Thyroid gland (tissue), 4 donors: ENCODE measurements at regions not wholly inside any gene's neighbourhood (a gene's known extent, or its start where the extent isn't known, plus 50 kb on each side); places are given as distances from the start of the nearest gene placed in this dataset.

Experiments
- DNase-seq, 2 donors: peaks; one replicate each; pipeline ENCODE4 v3.0.0-alpha.2; 2019
- H3K27ac ChIP-seq, 3 donors: fragments of 200-600 bp; sonication (generic); 1 replicate in 2 of 3; 2 replicates in 1 of 3; pipeline ENCODE4 v1.5.1; 2016 to 2019; ENCODE audit warnings: mild to moderate bottlenecking in 1 of 3, moderate library complexity in 1 of 3
- H3K27me3 ChIP-seq: fragments of 200-600 bp; sonication (generic); one replicate; pipeline ENCODE4 v1.5.1; 2019
- H3K36me3 ChIP-seq, 2 donors: fragments of 200-600 bp; sonication (generic); one replicate each; pipeline ENCODE4 v1.5.1; 2016 to 2019
- H3K4me1 ChIP-seq, 2 donors: fragments of 200-600 bp; sonication (generic); one replicate each; pipeline ENCODE4 v1.5.1; 2017 to 2019
- H3K4me3 ChIP-seq, 3 donors: fragments of 200-600 bp; sonication (generic); replicated peaks in 1 of 3; 1 replicate in 2 of 3; 2 replicates in 1 of 3; pipeline ENCODE4 v1.5.1; 2016; ENCODE audit warnings: mild to moderate bottlenecking in 1 of 3
- H3K9me3 ChIP-seq: fragments of 200-600 bp; sonication (generic); one replicate; pipeline ENCODE4 v1.5.1; 2017
- POLR2A ChIP-seq, 2 donors: fragments of 450-650 bp; IDR thresholded peaks; one replicate each; pipeline ENCODE4 v1.6.1; 2017; ENCODE audit warnings: antibody characterized with exemption in 2 of 2, mild to moderate bottlenecking in 2 of 2, moderate library complexity in 1 of 2
- WGBS, 2 donors: methylation state at CpG; one replicate each; pipeline ENCODE4 v1.1.5; 2017; 5-methylcytosine and 5-hydroxymethylcytosine counted together
- intact Hi-C: fragments of 100-400 bp; cut with DNase I; formaldehyde crosslinking; loops from one replicate; pipeline ENCODE4 v1.15.1; 2023
- TF ChIP-seq, protein P1 (sequence below), 6 experiments: fragments of 200-600 bp in 3 of 6; fragments of 450-650 bp in 3 of 6; sonication (generic) in 3 of 6; IDR thresholded peaks; one replicate each; pipeline ENCODE4 v1.5.1; 2016 to 2019; ENCODE audit warnings: antibody characterized with exemption in 6 of 6, mild to moderate bottlenecking in 2 of 6, inconsistent platforms in 1 of 6, moderate library complexity in 1 of 6

DNA sequence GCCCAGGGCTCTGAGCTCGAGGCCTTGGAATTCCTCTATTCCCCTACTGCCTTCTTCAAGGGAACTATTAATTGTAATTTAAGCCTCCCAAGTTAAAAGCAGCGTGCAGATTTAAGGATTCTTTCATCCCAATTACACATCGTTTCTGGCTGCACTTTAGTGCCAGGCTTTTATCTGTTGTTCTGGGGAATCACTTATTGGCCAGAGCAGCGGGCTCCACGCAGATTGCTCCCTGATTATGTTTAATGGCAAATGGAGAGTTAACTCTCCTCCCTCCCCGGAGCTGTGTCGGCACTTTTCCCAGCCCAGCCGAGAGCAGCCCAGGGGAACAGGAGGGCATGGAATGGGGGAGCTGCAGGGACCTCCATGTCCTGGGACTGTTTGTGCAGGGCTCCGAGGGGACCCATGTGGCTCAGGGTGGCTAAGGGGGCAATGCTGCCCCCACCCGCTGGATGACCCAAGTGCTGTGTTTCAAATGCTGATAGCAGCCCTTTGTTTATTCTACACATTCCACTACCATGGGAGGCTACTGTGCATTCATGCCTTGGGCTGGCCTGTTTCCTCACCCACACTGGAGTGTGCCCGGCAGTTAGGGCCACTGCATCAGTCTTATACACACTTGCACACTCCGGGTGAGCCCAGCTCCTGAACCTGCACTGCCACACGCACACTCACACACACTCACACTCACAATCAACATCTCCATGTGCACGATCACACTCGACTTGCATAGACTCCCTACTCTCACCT, 93.3 kb upstream of the POU3F1 start:
- H3K4me3 ChIP-seq, result no peak overlapping the region
- intact Hi-C loops, result no loop called here
- H3K36me3 ChIP-seq, result no peaks in the 10 kb centered on the region
- peaks cover 4 to 17% of the 10 kb centered on the region in 2 donors for H3K4me1 ChIP-seq
- no peaks in the 10 kb centered on the region for H3K9me3 ChIP-seq
- no peak overlapping the region for H3K27ac ChIP-seq
- DNase-seq, result peak; percentile 3 to 9
- 17 to 31% methylated on average over 15 of the region's 15 CpGs for WGBS, 2 donors
- H3K27me3 ChIP-seq, result no peaks in the 10 kb centered on the region
- TF ChIP-seq, protein P1, sequence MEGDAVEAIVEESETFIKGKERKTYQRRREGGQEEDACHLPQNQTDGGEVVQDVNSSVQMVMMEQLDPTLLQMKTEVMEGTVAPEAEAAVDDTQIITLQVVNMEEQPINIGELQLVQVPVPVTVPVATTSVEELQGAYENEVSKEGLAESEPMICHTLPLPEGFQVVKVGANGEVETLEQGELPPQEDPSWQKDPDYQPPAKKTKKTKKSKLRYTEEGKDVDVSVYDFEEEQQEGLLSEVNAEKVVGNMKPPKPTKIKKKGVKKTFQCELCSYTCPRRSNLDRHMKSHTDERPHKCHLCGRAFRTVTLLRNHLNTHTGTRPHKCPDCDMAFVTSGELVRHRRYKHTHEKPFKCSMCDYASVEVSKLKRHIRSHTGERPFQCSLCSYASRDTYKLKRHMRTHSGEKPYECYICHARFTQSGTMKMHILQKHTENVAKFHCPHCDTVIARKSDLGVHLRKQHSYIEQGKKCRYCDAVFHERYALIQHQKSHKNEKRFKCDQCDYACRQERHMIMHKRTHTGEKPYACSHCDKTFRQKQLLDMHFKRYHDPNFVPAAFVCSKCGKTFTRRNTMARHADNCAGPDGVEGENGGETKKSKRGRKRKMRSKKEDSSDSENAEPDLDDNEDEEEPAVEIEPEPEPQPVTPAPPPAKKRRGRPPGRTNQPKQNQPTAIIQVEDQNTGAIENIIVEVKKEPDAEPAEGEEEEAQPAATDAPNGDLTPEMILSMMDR (IDR thresholded peaks at IDR 0.05), result no peak
- no peak for TF ChIP-seq POLR2A (IDR thresholded peaks at IDR 0.05)

DNA sequence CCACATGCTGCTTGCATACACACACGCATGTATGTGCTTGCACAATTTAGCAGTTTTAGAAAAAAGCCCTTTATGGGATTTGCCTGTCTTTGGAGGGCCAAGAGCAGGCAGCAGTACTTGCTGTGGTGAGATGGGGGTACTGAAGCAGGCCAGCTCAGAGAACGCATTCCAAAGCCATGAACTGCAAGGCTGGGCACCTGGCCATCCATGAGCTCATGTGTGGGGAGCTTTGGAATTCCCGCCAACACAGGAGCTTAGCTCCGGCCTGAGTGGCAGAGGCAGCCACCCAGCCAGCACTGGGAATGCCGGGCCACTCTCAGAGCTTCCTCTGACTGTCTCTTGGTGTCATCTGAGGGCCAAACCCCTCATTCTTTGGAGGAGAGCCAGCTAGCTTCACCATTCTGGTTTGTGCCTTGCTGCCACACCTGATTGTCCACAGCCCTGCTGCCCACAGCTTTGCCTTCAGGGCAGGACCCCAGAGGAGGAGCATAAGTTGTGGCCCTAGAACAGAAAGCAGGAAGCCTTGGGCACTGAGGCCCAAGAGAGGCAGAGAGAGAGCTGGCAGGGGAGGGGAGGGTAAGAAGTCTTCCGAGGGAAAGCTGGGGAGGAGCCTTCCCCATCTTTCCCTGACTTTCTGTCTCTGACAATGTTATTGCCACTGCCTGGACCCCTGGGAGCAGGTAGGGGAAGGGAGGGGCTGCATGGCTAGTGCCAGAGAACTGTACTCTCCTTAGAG, 92.1 kb upstream of the POU3F1 start:
- Histone ChIP-seq H3K4me3 (no peak overlapping the region), H3K27me3 (no peaks in the 10 kb centered on the region), H3K9me3 (no peaks in the 10 kb centered on the region), H3K4me1 (peaks cover 4 to 17% of the 10 kb centered on the region in 2 donors), H3K27ac (no peak overlapping the region), H3K36me3 (no peaks in the 10 kb centered on the region)
- intact Hi-C loops, result no loop called here
- DNase-seq, result peak; percentile 86 to 94
- WGBS, 2 donors, result 7 to 13% methylated on average over 2 to 6 of the region's 6 CpGs
- TF ChIP-seq, protein P1 (IDR thresholded peaks at IDR 0.05), result peak in 4 of 6 experiments; percentile 7 to 46 (median 30)
- no peak for TF ChIP-seq POLR2A (IDR thresholded peaks at IDR 0.05)

DNA sequence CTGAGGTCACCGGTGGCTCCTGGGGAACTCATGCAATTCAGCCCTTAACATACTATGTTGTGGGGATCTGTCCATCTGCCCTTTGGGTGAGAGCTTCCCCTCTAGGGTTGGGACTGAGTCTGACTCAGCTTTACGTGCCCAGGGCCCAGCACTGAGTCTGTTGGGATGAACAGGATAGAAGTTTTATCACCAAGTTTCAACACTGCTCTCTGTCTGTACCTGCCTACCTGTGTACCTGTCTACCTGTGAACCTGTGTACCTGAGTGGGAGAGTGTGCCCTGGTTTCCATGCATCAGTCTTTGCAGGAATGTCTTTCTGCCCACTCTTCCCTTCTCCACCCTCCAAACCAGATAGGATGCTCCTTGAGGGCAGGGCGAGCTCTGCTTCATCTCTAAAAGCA, 90.6 kb upstream of the POU3F1 start:
- intact Hi-C loops, result no loop called here
- WGBS, 2 donors, result 95 to 100% methylated on average over 2 to 3 of the region's 3 CpGs

DNA sequence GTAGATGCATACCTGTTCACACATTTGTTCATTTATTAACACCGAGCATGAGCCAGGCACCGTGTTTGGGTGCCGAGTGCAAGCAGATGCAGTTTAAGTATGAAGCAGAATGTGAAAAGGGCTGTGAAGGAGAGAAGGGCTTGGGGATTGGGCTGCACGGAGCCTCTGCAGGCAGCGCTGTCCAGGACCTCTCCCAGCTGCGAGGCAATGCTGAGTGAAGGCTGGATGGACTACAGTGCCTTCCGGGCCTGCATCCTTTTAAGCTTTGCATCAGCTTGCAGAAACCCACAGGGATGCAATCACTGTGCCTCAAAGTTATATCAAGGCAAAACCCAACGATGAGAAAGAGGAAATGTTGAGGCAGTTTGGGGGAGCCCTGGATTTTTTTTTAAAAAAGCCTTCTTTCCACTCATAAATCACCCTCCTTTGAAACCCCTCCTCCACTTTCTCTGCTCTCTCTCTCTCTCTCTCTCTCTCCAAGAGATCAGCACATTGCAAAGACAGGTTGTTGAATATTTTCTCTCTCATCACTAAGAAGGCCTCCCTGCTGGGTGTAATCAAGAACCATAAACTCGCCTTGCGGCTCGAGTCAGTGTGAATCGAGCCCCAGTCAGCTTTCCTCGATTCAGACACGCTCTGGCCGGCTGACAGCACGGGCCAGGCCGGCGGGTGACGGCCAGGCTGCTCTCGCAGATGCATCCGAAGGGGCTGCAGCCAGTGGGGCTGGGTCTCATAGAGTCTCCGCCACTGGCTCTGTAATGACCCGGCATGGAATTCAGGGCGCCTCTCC, 89.2 kb upstream of the POU3F1 start:
- intact Hi-C loops, result no loop called here
- Histone ChIP-seq H3K9me3 (no peaks in the 10 kb centered on the region), H3K36me3 (no peaks in the 10 kb centered on the region), H3K27me3 (no peaks in the 10 kb centered on the region), H3K4me3 (no peak overlapping the region), H3K27ac (no peak overlapping the region), H3K4me1 (peaks cover 4 to 17% of the 10 kb centered on the region in 2 donors)
- no peak for DNase-seq
- 50 to 69% methylated on average over 24 of the region's 24 CpGs for WGBS, 2 donors
- no peak for TF ChIP-seq POLR2A (IDR thresholded peaks at IDR 0.05)
- TF ChIP-seq, protein P1 (IDR thresholded peaks at IDR 0.05), result no peak

More for the DNA sequence above, 90.6 kb upstream of the POU3F1 start:
- Histone ChIP-seq H3K36me3 (no peaks in the 10 kb centered on the region), H3K27ac (no peak overlapping the region), H3K9me3 (no peaks in the 10 kb centered on the region), H3K4me1 (peaks cover 4 to 17% of the 10 kb centered on the region in 2 donors), H3K4me3 (no peak overlapping the region), H3K27me3 (no peaks in the 10 kb centered on the region)
- TF ChIP-seq POLR2A (IDR thresholded peaks at IDR 0.05), result no peak
- TF ChIP-seq, protein P1 (IDR thresholded peaks at IDR 0.05), result no peak
- DNase-seq, result no peak
